ENCODE measurements at regions not wholly inside any gene's neighbourhood (a gene's known extent, or its start where the extent isn't known, plus 50 kb on each side); places are given as distances from the start of the nearest gene placed in this dataset.

GRCh38 chr5:163385824-163386223 is 51.6 kb upstream of the CCNG1 start:
- no peaks in the 10 kb centered on the region for H3K36me3 ChIP-seq
- peaks cover 6% of the 10 kb centered on the region for H3K9me3 ChIP-seq
- no peak overlapping the region for H3K4me3 ChIP-seq (ENCODE audit: low read depth in 1 of 2, low read length in 1 of 2)
- no peaks in the 10 kb centered on the region for H3K4me1 ChIP-seq (ENCODE audit: control insufficient read depth in 1 of 2, insufficient read depth in 1 of 2, low read depth in 1 of 2, low read length in 1 of 2)
- no peaks in the 10 kb centered on the region for H3K27me3 ChIP-seq
- no peak overlapping the region for H3K27ac ChIP-seq
- no peak for TF ChIP-seq CTCF (IDR thresholded peaks at IDR 0.05)

GRCh38 chr5:163386352-163386751 is 51.0 kb upstream of the CCNG1 start:
- no peak for TF ChIP-seq CTCF (IDR thresholded peaks at IDR 0.05)
- Histone ChIP-seq H3K27ac (no peak overlapping the region), H3K36me3 (no peaks in the 10 kb centered on the region)

GRCh38 chr5:163387589-163388343 is 49.6 kb upstream of the CCNG1 start:
- Histone ChIP-seq H3K4me1 (ENCODE audit: control insufficient read depth in 1 of 2, insufficient read depth in 1 of 2, low read depth in 1 of 2, low read length in 1 of 2) (no peaks in the 10 kb centered on the region), H3K9me3 (peaks cover 6% of the 10 kb centered on the region), H3K27me3 (no peaks in the 10 kb centered on the region), H3K36me3 (no peaks in the 10 kb centered on the region), H3K4me3 (ENCODE audit: low read depth in 1 of 2, low read length in 1 of 2) (no peak overlapping the region), H3K27ac (no peak overlapping the region)
- TF ChIP-seq CTCF (IDR thresholded peaks at IDR 0.05), result no peak

More at GRCh38 chr5:163386352-163386751, 51.0 kb upstream of the CCNG1 start:
- Histone ChIP-seq H3K4me3 (ENCODE audit: low read depth in 1 of 2, low read length in 1 of 2) (no peak overlapping the region), H3K4me1 (ENCODE audit: control insufficient read depth in 1 of 2, insufficient read depth in 1 of 2, low read depth in 1 of 2, low read length in 1 of 2) (no peaks in the 10 kb centered on the region), H3K27me3 (no peaks in the 10 kb centered on the region), H3K9me3 (peaks cover 6% of the 10 kb centered on the region)

Measured in neutrophil (primary cell).